H1 (cell line): ENCODE measurements at regions not wholly inside any gene's neighbourhood (a gene's known extent, or its start where the extent isn't known, plus 50 kb on each side); places are given as distances from the start of the nearest gene placed in this dataset.

ENCODE experiments used
- CTCF ChIA-PET: fragments of 300-600 bp; sonication (Branson Sonifier 250); formaldehyde crosslinking; loops from one replicate; lab custom pipeline; 2021; ENCODE audit not compliant: partially characterized antibody; lab: Charles Lee
- POLR2A ChIA-PET: fragments of 300-600 bp; sonication (Branson Sonifier 250); formaldehyde crosslinking; loops from one replicate; lab custom pipeline; 2021; ENCODE audit warnings: inconsistent platforms; ENCODE audit not compliant: partially characterized antibody; lab: Charles Lee
- DNase-seq, 2 experiments: peaks; one replicate each; pipeline versions ENCODE4 v3.0.0 to v3.0.0-alpha.2; 2010 to 2022; ENCODE audit warnings: low spot score in 2 of 2, low read depth in 1 of 2, mixed read lengths in 1 of 2
- FAIRE-seq: peaks from 2 replicates; lab custom pipeline; 2011; peaks lifted over from hg19 to GRCh38; lab: Jason Lieb, UNC
- H2AFZ ChIP-seq: 2 replicates; pipeline ENCODE4 v1.8.1; 2012; ENCODE audit warnings: low read length, inconsistent platforms
- H2AK5ac ChIP-seq: 2 replicates; pipeline ENCODE4 v1.6.1; 2013; ENCODE audit warnings: low read depth, low read length
- H2BK120ac ChIP-seq: replicated peaks from 2 replicates; pipeline ENCODE3; 2013; ENCODE audit warnings: low read depth, low read length, inconsistent platforms
- H2BK12ac ChIP-seq: 2 replicates; pipeline ENCODE4 v1.6.1; 2013; ENCODE audit warnings: low read depth, low read length
- H2BK15ac ChIP-seq: 2 replicates; pipeline ENCODE4 v1.6.1; 2013; ENCODE audit warnings: low read length
- H2BK20ac ChIP-seq: 2 replicates; pipeline ENCODE4 v1.6.1; 2013; ENCODE audit warnings: low read length
- H2BK5ac ChIP-seq: 2 replicates; pipeline ENCODE4 v1.6.1; 2013; ENCODE audit warnings: low read depth, low read length
- H3K14ac ChIP-seq: 2 replicates; pipeline ENCODE4 v1.6.1; 2013; ENCODE audit warnings: inconsistent platforms; ENCODE audit not compliant: insufficient read length
- H3K18ac ChIP-seq: 2 replicates; pipeline ENCODE4 v1.6.1; 2013; ENCODE audit warnings: low read length; ENCODE audit errors: extremely low read depth
- H3K23ac ChIP-seq: 2 replicates; pipeline ENCODE4 v1.6.1; 2013; ENCODE audit warnings: inconsistent platforms; ENCODE audit not compliant: insufficient read length
- H3K23me2 ChIP-seq: 2 replicates; pipeline ENCODE4 v1.6.1; 2013; ENCODE audit warnings: low read depth, low read length
- H3K27ac ChIP-seq: 2 replicates; pipeline ENCODE4 v1.6.1; 2011; ENCODE audit warnings: low read depth, low read length, inconsistent platforms
- H3K27me3 ChIP-seq, 4 experiments: replicated peaks in 1 of 4; 1 replicate in 1 of 4; 2 replicates in 3 of 4; pipeline versions ENCODE4 v1.6.1 to v1.8.1; 2011 to 2013; ENCODE audit warnings: low read length in 3 of 4, mild to moderate bottlenecking in 3 of 4, inconsistent platforms in 2 of 4, mixed read lengths in 2 of 4, moderate library complexity in 1 of 4; ENCODE audit not compliant: control insufficient read depth in 3 of 4, insufficient read depth in 3 of 4; ENCODE audit errors: extremely low read depth in 1 of 4
- H3K36me3 ChIP-seq, 4 experiments: 2 replicates each; pipeline versions ENCODE4 v1.6.1 to v1.8.1; 2011 to 2013; ENCODE audit warnings: mild to moderate bottlenecking in 4 of 4, low read length in 3 of 4, moderate library complexity in 2 of 4, control low read depth in 1 of 4, inconsistent platforms in 1 of 4; ENCODE audit not compliant: insufficient read depth in 4 of 4, control insufficient read depth in 2 of 4
- H3K4ac ChIP-seq: replicated peaks from 2 replicates; pipeline ENCODE3; 2013; ENCODE audit warnings: low read length, low read depth, mixed read lengths, inconsistent platforms; ENCODE audit not compliant: insufficient read length
- H3K4me1 ChIP-seq, 4 experiments: replicated peaks in 1 of 4; 1 replicate in 1 of 4; 2 replicates in 3 of 4; pipeline versions ENCODE4 v1.6.1 to v1.8.1; 2011 to 2013; ENCODE audit warnings: low read length in 3 of 4, inconsistent platforms in 2 of 4, mixed read lengths in 1 of 4; ENCODE audit not compliant: insufficient read depth in 4 of 4, control insufficient read depth in 3 of 4
- H3K4me2 ChIP-seq, 2 experiments: 2 replicates each; pipeline versions ENCODE4 v1.6.1 to v1.8.1; 2011 to 2013; ENCODE audit warnings: low read depth in 2 of 2, low read length in 2 of 2, control low read depth in 1 of 2, inconsistent platforms in 1 of 2, mild to moderate bottlenecking in 1 of 2; ENCODE audit not compliant: insufficient read depth in 1 of 2
- H3K4me3 ChIP-seq, 4 experiments: fragments of 200-600, 300-600 bp in 1 of 4; sonication (generic), shearing (Covaris generic), sonication (Bioruptor Twin) in 1 of 4; 2 replicates each; pipeline versions ENCODE4 v1.5.1 to v1.8.1; 2011 to 2016; ENCODE audit warnings: low read length in 4 of 4, low read depth in 3 of 4, control low read depth in 2 of 4, inconsistent platforms in 2 of 4, mild to moderate bottlenecking in 2 of 4, mixed read lengths in 1 of 4, moderate library complexity in 1 of 4; ENCODE audit not compliant: insufficient read depth in 2 of 4; ENCODE audit errors: extremely low read depth in 1 of 4
- H3K56ac ChIP-seq: replicated peaks from 2 replicates; pipeline ENCODE3; 2013; ENCODE audit warnings: low read depth, mild to moderate bottlenecking, mixed read lengths, low read length, inconsistent platforms; ENCODE audit not compliant: insufficient read length
- H3K79me1 ChIP-seq: 2 replicates; pipeline ENCODE4 v1.6.1; 2013; ENCODE audit warnings: low read depth, low read length, control low read depth
- H3K79me2 ChIP-seq, 2 experiments: 2 replicates each; pipeline versions ENCODE4 v1.6.1 to v1.8.1; 2012 to 2013; ENCODE audit warnings: low read length in 2 of 2, mild to moderate bottlenecking in 2 of 2, inconsistent platforms in 1 of 2; ENCODE audit not compliant: insufficient read depth in 2 of 2, control insufficient read depth in 1 of 2
- H3K9ac ChIP-seq, 4 experiments: replicated peaks in 1 of 4; 1 replicate in 1 of 4; 2 replicates in 3 of 4; pipeline versions ENCODE4 v1.6.1 to v1.8.1; 2011 to 2013; ENCODE audit warnings: low read depth in 3 of 4, low read length in 3 of 4, control low read depth in 2 of 4, mild to moderate bottlenecking in 2 of 4, moderate library complexity in 2 of 4, inconsistent platforms in 1 of 4; ENCODE audit errors: extremely low read depth in 1 of 4
- H3K9me3 ChIP-seq, 2 experiments: 2 replicates each; pipeline versions ENCODE4 v1.6.1 to v1.8.1; 2012 to 2013; ENCODE audit warnings: mild to moderate bottlenecking in 2 of 2, moderate library complexity in 2 of 2, control low read depth in 1 of 2, inconsistent platforms in 1 of 2, low read depth in 1 of 2, low read length in 1 of 2, mixed read lengths in 1 of 2; ENCODE audit not compliant: insufficient read depth in 2 of 2
- H4K20me1 ChIP-seq, 2 experiments: replicated peaks in 1 of 2; 2 replicates each; pipeline versions ENCODE3 to v1.8.1; 2011 to 2013; ENCODE audit warnings: inconsistent platforms in 2 of 2, low read length in 2 of 2, mild to moderate bottlenecking in 1 of 2; ENCODE audit not compliant: insufficient read depth in 2 of 2, control insufficient read depth in 1 of 2
- H4K5ac ChIP-seq: 2 replicates; pipeline ENCODE4 v1.6.1; 2013; ENCODE audit warnings: low read length, low read depth, mixed read lengths, inconsistent platforms; ENCODE audit not compliant: insufficient read length
- H4K8ac ChIP-seq: 2 replicates; pipeline ENCODE4 v1.8.0; 2013; ENCODE audit warnings: mild to moderate bottlenecking, moderate library complexity, low read length, inconsistent platforms; ENCODE audit not compliant: insufficient read depth; ENCODE audit errors: extremely low read depth
- H4K91ac ChIP-seq: replicated peaks from 2 replicates; pipeline ENCODE3; 2013; ENCODE audit warnings: low read length, mixed read lengths, inconsistent platforms; ENCODE audit not compliant: insufficient read length
- CHD1 ChIP-seq: IDR thresholded peaks from 2 replicates; pipeline ENCODE4 v1.6.1; 2012; ENCODE audit warnings: low read depth, low read length, improper control_type of control experiment
- MAX ChIP-seq: IDR thresholded peaks from 2 replicates; pipeline ENCODE4 v1.6.1; 2012; ENCODE audit warnings: inconsistent platforms
- PHF8 ChIP-seq: fragments of 200-600 bp; sonication (generic); conservative IDR thresholded peaks from 2 replicates; pipeline ENCODE4 v1.7.1; 2012; ENCODE audit warnings: low read depth, mild to moderate bottlenecking, inconsistent platforms, low read length, moderate library complexity
- POLR2AphosphoS5 ChIP-seq: IDR thresholded peaks from 2 replicates; pipeline ENCODE4 v1.6.1; 2011; ENCODE audit warnings: low read depth, low read length
- RXRA ChIP-seq: IDR thresholded peaks from 2 replicates; pipeline ENCODE4 v1.6.1; 2011; ENCODE audit warnings: low read depth, mild to moderate bottlenecking, low read length, moderate library complexity; ENCODE audit not compliant: insufficient read depth
- WGBS, 2 experiments: shearing (Covaris generic) in 1 of 2; methylation state at CpG; one replicate each; pipeline versions ENCODE4 v1.1.6 to v1.1.7; 2013 to 2015; ENCODE audit warnings: low lambda C conversion rate in 2 of 2, mixed read lengths in 2 of 2, inconsistent platforms in 1 of 2, low coverage in 1 of 2, missing lambda C conversion rate in 1 of 2; ENCODE audit not compliant: insufficient replicate concordance in 2 of 2, insufficient coverage in 1 of 2, insufficient read length in 1 of 2; ENCODE audit errors: extremely low coverage in 1 of 2, missing lambda C conversion rate in 1 of 2; 5-methylcytosine and 5-hydroxymethylcytosine counted together

GRCh38 chr6:2565499-2565898, 185.2 kb downstream of the MYLK4 start:
- Histone ChIP-seq H3K36me3 (no peaks in the 10 kb centered on the region), H3K18ac (no peak overlapping the region), H4K20me1 (no peaks in the 10 kb centered on the region), H2BK5ac (no peak overlapping the region), H3K79me1 (no peaks in the 10 kb centered on the region), H4K5ac (no peak overlapping the region), H3K27ac (no peak overlapping the region), H2BK20ac (no peak overlapping the region), H2BK120ac (no peak overlapping the region), H3K23ac (no peak overlapping the region), H3K9ac (no peak overlapping the region), H2AK5ac (no peak overlapping the region), H3K4me1 (no peaks in the 10 kb centered on the region), H3K4me2 (no peak overlapping the region), H3K9me3 (peaks cover 0 to 5% of the 10 kb centered on the region in 2 experiments; a peak in 1 of 4 replicates), H3K27me3 (no peaks in the 10 kb centered on the region), H3K4me3 (no peak overlapping the region), H2BK15ac (no peak overlapping the region), H4K91ac (no peak overlapping the region), H2BK12ac (no peak overlapping the region), H3K56ac (no peak overlapping the region), H4K8ac (no peak overlapping the region), H3K14ac (no peak overlapping the region), H3K23me2 (no peaks in the 10 kb centered on the region), H2AFZ (no peak overlapping the region), H3K79me2 (no peaks in the 10 kb centered on the region), H3K4ac (no peak overlapping the region)
- 69% methylated on average over 5 of the region's 5 CpGs; no CpG with 5 or more reads in 1 of the 2 experiments for whole genome bisulfite sequencing, 2 experiments
- no peak for DNase-seq
- POLR2A ChIA-PET: no interaction called here
- CTCF ChIA-PET: interaction anchor here (1.9 kb wide), 1 partner anchor 116 kb away, joined by 4 read pairs; no protein-coding TSS in a partner anchor
- no peak for FAIRE-seq
- no peak for TF ChIP-seq POLR2AphosphoS5
- no peak for TF ChIP-seq CHD1
- no peak for TF ChIP-seq MAX
- no peak for TF ChIP-seq RXRA
- TF ChIP-seq PHF8: no peak
